ENCODE measurements at regions not wholly inside any gene's neighbourhood (a gene's known extent, or its start where the extent isn't known, plus 50 kb on each side); places are given as distances from the start of the nearest gene placed in this dataset.

DNA sequence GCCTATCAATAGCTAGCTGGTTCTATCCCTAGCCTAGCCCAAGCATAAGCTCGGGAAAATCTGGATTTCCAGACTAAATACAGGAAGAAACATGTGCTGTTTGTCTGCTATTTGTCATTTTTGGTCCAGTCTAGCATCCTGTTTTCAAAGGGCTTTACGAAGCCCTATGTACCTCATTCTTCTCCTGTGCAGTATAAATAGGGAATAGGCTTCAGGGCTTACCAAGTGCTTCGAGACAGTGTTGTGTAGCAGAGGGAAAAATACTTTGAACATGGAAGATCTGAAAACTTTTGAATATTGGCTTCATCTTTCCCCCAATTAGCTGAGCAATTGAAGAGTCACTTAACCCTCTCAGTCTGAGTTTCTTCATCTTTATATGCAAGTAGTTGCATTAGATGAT lies 679.8 kb downstream of the TDRD15 start:
- no peaks in the 10 kb centered on the region for H3K9me3 ChIP-seq (ENCODE audit: control insufficient read depth, insufficient read depth, low read length)
- no peaks in the 10 kb centered on the region for H3K36me3 ChIP-seq (ENCODE audit: control insufficient read depth, low read length)
- no peak for TF ChIP-seq EZH2phosphoT487 (IDR thresholded peaks at IDR 0.05; ENCODE audit: borderline replicate concordance, low read length)
- TF ChIP-seq, protein P1, sequence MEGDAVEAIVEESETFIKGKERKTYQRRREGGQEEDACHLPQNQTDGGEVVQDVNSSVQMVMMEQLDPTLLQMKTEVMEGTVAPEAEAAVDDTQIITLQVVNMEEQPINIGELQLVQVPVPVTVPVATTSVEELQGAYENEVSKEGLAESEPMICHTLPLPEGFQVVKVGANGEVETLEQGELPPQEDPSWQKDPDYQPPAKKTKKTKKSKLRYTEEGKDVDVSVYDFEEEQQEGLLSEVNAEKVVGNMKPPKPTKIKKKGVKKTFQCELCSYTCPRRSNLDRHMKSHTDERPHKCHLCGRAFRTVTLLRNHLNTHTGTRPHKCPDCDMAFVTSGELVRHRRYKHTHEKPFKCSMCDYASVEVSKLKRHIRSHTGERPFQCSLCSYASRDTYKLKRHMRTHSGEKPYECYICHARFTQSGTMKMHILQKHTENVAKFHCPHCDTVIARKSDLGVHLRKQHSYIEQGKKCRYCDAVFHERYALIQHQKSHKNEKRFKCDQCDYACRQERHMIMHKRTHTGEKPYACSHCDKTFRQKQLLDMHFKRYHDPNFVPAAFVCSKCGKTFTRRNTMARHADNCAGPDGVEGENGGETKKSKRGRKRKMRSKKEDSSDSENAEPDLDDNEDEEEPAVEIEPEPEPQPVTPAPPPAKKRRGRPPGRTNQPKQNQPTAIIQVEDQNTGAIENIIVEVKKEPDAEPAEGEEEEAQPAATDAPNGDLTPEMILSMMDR (IDR thresholded peaks at IDR 0.05; ENCODE audit: low read depth, low read length, poor library complexity, severe bottlenecking), result no peak
- H3K9me2 ChIP-seq (replicated peaks; ENCODE audit: control insufficient read depth, low read length), result no peaks in the 10 kb centered on the region
- no peaks in the 10 kb centered on the region for H3K27me3 ChIP-seq (ENCODE audit: control insufficient read depth, low read length)
- H3K4me3 ChIP-seq (ENCODE audit: low read length), result no peak overlapping the region
- H4K20me1 ChIP-seq (ENCODE audit: control insufficient read depth, insufficient read depth, low read depth, low read length), result no peaks in the 10 kb centered on the region
- H3K79me2 ChIP-seq (ENCODE audit: control insufficient read depth, low read length), result no peaks in the 10 kb centered on the region
- no peaks in the 10 kb centered on the region for H3F3A ChIP-seq (ENCODE audit: control insufficient read depth, insufficient read depth)
- no peak overlapping the region for H3K4me2 ChIP-seq (ENCODE audit: low read length)
- no peaks in the 10 kb centered on the region for H3K4me1 ChIP-seq (ENCODE audit: control insufficient read depth, low read length)
- H3K27ac ChIP-seq (ENCODE audit: low read depth, low read length), result no peak overlapping the region

DNA sequence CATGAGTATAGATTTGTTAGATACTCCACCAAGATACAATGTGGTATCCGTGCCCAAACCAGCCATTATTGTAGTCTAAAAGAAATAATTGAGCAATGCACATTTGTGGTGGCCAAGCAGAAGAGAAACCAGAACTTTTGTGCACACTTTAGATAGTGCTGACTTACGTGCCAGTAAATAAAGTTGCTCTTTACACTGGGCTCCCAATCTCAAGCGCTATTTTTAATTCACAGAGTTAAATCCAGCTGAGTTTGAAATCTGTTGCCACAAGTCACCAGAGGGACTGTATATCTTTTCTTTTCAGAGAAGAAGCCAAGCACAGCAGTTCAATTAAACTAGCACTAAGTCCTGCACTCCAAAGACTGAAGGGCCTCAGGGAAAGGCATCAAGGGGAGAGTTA lies 680.4 kb downstream of the TDRD15 start:
- no peak overlapping the region for H3K4me2 ChIP-seq (ENCODE audit: low read length)
- H3K79me2 ChIP-seq (ENCODE audit: control insufficient read depth, low read length), result no peaks in the 10 kb centered on the region
- H3K36me3 ChIP-seq (ENCODE audit: control insufficient read depth, low read length), result no peaks in the 10 kb centered on the region
- no peaks in the 10 kb centered on the region for H3K27me3 ChIP-seq (ENCODE audit: control insufficient read depth, low read length)
- H3K9me2 ChIP-seq (replicated peaks; ENCODE audit: control insufficient read depth, low read length), result no peaks in the 10 kb centered on the region
- TF ChIP-seq, protein P1 (IDR thresholded peaks at IDR 0.05; ENCODE audit: low read depth, low read length, poor library complexity, severe bottlenecking), result no peak
- no peak for TF ChIP-seq EZH2phosphoT487 (IDR thresholded peaks at IDR 0.05; ENCODE audit: borderline replicate concordance, low read length)
- no peaks in the 10 kb centered on the region for H3K9me3 ChIP-seq (ENCODE audit: control insufficient read depth, insufficient read depth, low read length)
- no peak overlapping the region for H3K4me3 ChIP-seq (ENCODE audit: low read length)
- no peaks in the 10 kb centered on the region for H4K20me1 ChIP-seq (ENCODE audit: control insufficient read depth, insufficient read depth, low read depth, low read length)
- H3F3A ChIP-seq (ENCODE audit: control insufficient read depth, insufficient read depth), result no peaks in the 10 kb centered on the region
- H3K27ac ChIP-seq (ENCODE audit: low read depth, low read length), result no peak overlapping the region
- no peaks in the 10 kb centered on the region for H3K4me1 ChIP-seq (ENCODE audit: control insufficient read depth, low read length)

DNA sequence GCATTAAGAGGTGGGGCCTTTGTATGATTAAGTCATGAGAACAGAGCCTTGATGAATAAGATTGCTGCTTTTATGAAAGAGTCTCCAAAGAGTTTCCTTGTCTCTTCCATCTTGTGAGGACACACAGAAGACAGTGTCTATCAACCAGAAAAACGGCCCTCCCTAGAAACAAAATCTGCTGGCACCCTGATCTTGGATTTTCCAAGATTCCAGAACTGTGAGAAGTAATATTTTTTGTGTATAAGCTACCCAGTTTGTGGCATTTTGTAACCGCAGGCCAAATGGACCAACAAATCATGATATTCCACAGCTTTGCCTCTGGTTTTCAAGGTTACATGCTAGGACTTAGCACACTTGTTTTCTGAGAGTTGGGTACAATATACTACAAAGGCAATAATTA lies 687.8 kb downstream of the TDRD15 start:
- Histone ChIP-seq H3K36me3 (ENCODE audit: control insufficient read depth, low read length) (no peaks in the 10 kb centered on the region), H3K4me2 (ENCODE audit: low read length) (no peak overlapping the region), H4K20me1 (ENCODE audit: control insufficient read depth, insufficient read depth, low read depth, low read length) (no peaks in the 10 kb centered on the region), H3K4me3 (ENCODE audit: low read length) (no peak overlapping the region), H3F3A (ENCODE audit: control insufficient read depth, insufficient read depth) (no peaks in the 10 kb centered on the region), H3K79me2 (ENCODE audit: control insufficient read depth, low read length) (no peaks in the 10 kb centered on the region), H3K27ac (ENCODE audit: low read depth, low read length) (no peak overlapping the region), H3K4me1 (ENCODE audit: control insufficient read depth, low read length) (no peaks in the 10 kb centered on the region), H3K9me2 (replicated peaks; ENCODE audit: control insufficient read depth, low read length) (no peaks in the 10 kb centered on the region), H3K27me3 (ENCODE audit: control insufficient read depth, low read length) (no peaks in the 10 kb centered on the region), H3K9me3 (ENCODE audit: control insufficient read depth, insufficient read depth, low read length) (no peaks in the 10 kb centered on the region)
- TF ChIP-seq, protein P1 (IDR thresholded peaks at IDR 0.05; ENCODE audit: low read depth, low read length, poor library complexity, severe bottlenecking), result no peak
- TF ChIP-seq EZH2phosphoT487 (IDR thresholded peaks at IDR 0.05; ENCODE audit: borderline replicate concordance, low read length), result no peak

DNA sequence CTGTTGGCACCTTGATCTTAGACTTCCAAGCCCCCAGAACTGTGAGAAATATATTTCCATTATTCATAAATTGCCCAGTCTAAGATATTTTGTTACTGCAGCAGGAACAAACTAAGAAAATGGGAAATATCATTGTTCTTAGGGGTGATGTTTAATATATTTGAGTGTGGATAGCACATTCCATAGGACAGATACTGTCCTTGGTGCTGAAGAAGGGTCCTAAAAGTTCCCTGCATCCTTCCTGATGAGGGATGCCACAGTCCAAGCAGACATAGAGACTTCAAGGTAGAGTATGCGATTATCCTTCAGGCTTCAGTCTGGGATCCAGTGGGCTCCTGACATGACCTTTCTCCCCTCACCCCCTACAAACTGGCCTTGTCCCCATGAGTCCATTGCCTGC lies 689.0 kb downstream of the TDRD15 start:
- Histone ChIP-seq H3K27ac (ENCODE audit: low read depth, low read length) (no peak overlapping the region), H3K4me1 (ENCODE audit: control insufficient read depth, low read length) (no peaks in the 10 kb centered on the region), H3K4me2 (ENCODE audit: low read length) (no peak overlapping the region), H3K4me3 (ENCODE audit: low read length) (no peak overlapping the region), H3F3A (ENCODE audit: control insufficient read depth, insufficient read depth) (no peaks in the 10 kb centered on the region), H4K20me1 (ENCODE audit: control insufficient read depth, insufficient read depth, low read depth, low read length) (no peaks in the 10 kb centered on the region), H3K36me3 (ENCODE audit: control insufficient read depth, low read length) (no peaks in the 10 kb centered on the region), H3K9me2 (replicated peaks; ENCODE audit: control insufficient read depth, low read length) (no peaks in the 10 kb centered on the region), H3K9me3 (ENCODE audit: control insufficient read depth, insufficient read depth, low read length) (no peaks in the 10 kb centered on the region), H3K79me2 (ENCODE audit: control insufficient read depth, low read length) (no peaks in the 10 kb centered on the region), H3K27me3 (ENCODE audit: control insufficient read depth, low read length) (no peaks in the 10 kb centered on the region)
- TF ChIP-seq, protein P1 (IDR thresholded peaks at IDR 0.05; ENCODE audit: low read depth, low read length, poor library complexity, severe bottlenecking), result no peak
- no peak for TF ChIP-seq EZH2phosphoT487 (IDR thresholded peaks at IDR 0.05; ENCODE audit: borderline replicate concordance, low read length)
